OCI-M1 (cell line): ENCODE measurements at regions not wholly inside any gene's neighbourhood (a gene's known extent, or its start where the extent isn't known, plus 50 kb on each side); places are given as distances from the start of the nearest gene placed in this dataset.
A peak's percentile ranks its signal among the peaks of the same experiment; 100 is the strongest.

Experiments used
- DNase-seq: peaks from one replicate; lab custom pipeline; 2025; lab: John Stamatoyannopoulos, UW

DNA sequence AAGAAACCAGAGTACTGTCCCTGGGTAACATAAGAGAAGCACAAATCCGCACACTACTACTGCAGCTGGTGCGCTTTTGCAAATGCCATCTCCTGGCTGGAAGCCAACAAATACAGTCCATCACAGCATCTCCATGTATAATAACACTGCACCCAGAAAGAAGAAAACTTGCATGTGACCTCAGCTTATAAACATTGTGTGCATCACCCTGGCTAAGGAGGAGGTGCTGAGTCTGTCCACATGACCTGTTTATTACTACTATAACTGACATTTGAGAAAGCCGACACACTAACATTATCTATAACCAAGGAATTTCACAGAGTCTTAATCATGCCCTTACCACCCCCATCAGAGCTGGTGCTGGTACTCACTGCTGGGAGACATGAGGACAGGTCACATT, 516.8 kb downstream of the CFAP47 start:
- no peak for DNase-seq

DNA sequence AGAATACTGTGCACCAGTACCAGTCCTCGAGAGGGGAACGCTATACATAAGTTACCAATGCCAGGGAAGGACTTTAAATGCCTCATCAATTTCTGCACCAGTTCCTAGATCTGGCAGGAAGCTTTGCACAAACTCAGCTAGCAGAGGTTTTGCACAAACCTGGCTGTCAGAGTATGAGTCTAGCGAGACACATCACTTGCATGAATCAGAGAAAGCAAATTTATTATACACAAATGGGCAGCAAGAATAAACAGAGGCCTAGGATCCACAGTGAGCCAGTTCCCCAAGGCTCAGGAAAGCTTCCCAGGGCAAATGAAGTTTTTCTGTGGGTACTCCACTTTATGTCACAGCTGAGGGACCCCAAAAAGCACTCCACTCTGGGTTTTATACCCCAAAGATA, 523.5 kb downstream of the CFAP47 start:
- DNase-seq, result no peak

DNA sequence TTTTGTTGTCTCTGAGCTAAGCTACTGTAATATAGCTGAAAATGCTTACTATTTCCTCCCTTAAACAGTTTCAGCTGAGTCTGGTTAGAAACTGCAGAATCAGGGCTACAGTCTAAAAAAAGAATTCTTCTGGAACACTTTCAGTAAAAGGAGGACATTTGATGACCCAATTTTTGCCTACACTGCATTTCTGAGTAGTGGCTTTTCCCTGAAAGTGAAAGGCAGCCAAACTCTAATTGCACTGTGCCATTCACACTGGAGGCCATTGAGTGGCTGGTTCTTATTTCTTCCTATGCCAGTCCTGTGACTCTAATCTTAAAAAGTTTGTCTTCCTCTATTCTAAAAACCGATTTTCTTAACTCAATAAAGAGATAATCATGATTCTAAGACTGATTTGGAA, 526.0 kb downstream of the CFAP47 start:
- DNase-seq, result peak; percentile 8

DNA sequence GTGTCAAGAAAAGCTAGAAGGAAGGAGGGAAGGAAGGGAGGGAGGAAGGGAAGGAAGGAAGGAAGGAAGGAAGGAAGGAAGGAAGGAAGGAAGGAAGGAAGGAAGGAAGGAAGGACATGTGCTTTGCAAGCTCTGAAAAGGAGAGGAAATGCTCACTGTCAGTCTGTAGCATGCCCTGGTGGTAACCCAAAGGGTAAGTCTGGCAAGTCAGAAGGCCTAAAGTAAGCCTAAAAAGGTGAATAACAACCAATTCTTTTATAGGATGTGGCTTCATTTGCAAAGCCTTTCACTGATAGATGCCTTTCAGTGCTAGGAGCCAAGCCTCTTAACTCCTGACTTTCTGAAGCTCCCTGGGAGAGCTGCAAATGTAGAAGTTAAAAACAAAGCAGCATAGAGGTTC, 542.6 kb downstream of the CFAP47 start:
- DNase-seq, result peak; percentile 1

DNA sequence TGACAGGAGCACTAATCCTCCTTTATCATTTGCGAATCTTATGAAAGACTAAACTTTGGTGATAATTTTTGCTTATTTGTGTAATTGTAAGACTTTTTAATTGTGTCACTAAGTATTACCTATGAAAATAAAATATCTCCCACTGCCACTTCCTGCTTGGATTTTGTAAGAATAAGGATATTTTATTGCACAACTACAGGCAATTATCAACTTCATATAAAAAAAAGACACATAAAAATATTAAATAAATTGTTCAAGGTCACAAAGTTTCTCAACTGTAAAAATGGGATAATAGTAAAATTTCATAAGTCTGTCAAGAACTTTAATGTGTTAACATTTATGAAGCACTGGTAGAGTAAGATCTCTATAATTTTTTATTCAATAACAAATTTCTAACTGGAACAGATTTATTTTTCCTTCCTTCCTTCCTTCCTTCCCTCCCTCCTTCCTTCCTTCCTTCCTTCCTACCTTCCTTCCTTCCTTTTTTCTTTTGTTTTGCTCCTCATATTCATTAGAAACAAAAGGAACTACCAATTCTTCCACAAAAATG, 527.6 kb upstream of the FAM47C start:
- DNase-seq, result no peak

DNA sequence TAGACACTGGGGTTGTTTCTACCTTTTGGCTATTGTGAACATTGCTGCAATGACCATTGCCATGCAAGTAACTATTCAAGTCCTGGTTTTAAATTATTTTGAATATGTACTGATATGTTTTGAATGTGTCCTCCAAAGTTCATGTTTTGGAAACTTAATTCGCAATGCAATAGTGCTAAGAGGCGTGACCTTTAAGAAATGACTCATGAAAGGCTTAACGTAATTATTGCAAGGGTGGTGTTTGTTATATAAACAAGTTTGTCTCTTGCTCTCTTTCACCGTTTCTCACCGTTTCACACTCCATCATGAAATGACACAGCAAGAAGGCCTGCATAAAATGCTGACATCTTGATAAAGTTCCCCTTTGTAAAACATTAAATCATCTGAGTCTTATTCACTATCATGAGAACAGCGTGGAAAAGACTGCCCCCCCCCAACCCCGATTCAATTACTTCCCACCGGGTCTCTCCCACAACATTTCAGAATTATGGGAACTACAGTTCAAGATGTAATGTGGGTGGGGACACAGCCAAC, 506.9 kb upstream of the FAM47C start:
- no peak for DNase-seq

DNA sequence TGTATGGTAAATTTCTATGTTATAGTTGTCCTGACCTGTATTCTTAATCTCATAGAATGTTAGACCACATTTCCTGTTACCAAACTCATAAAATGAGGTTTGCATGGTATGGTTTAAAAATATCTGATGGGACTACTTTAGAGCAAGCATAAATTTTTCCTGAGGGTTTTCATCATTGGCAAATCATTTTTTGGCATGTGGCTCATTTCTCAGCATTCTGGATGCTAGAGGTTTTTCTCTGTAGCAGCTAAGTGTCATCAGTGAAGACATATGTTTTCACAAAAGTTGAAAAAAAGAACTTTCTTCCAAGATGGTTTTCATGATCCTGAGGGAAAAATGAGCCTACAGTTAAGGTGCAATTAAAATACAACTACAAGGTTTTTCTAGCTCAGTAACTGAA, 503.5 kb upstream of the FAM47C start:
- no peak for DNase-seq

DNA sequence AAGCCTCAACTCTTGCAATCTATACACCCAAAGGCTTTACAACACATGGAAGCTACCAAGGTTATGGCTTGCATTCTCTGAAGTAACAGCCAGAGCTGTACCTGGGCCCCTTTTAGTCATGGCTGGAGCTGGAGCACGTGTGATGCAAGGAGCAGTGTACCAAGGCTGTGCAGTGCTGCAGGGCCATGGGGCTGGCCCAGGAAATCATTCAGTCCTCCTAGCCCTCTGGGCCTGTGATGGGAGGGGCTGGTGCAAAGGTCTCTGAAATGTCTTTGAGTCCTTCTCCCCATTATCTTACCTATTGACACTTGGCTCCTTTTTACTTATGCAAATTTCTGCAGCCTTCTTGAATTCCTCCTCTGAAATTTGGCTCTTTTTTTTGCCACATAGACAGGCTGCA, 500.1 kb upstream of the FAM47C start:
- no peak for DNase-seq

DNA sequence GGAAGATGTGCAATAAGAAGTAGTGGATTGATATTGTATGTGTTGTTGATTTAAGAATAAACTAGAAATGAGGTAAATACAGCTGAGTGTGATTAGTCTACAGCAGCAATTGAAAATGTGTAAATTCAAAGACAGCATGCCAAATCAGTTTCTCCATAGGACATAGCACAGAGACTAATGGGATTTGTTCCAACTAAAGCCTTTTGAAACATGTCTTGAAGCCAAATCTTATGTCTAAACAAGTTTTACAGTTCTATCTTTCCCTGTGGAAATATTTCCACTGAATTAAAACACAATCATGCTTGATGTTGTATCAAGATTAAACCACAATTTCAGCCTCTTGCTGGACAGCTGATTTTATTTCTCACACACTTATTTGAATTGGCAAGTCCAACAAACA, 497.4 kb upstream of the FAM47C start:
- no peak for DNase-seq

DNA sequence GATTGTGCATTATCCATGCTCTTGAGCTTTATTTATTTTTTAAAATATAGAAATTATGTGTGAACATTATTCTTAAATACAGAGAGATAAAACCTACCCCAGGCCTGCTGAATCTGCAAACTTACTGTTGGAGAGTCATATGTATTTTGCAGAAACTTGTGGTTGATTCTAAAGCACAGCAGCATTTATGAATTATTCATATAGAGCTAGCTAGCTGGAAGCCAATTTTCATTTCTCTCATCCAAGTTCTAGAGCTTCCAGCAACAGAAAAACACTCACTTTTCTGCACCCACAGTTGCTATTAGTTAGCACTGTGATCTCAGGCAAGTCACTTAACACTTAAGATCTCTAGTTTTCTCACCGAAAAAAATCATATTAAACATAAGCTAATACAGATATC, 479.5 kb upstream of the FAM47C start:
- no peak for DNase-seq

DNA sequence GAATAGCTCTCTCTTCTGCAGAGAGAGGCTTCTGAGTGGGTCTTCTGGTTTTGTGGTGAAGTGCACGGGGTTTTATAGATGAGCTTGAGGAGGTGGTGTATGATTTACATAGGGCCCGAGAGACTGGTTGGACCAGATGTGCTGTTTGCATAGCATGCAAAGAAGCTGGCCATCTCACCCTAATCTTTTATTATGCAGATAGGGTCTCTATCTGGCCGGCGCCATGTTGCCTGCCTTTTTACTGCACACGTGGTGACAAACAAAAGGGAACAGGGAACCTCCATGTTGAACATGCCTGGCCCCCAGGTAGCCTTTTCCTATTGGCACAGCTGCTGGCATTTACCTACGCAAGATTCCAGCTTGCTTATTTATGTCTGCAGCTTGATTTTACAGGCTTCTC, 473.3 kb upstream of the FAM47C start:
- DNase-seq, result no peak

DNA sequence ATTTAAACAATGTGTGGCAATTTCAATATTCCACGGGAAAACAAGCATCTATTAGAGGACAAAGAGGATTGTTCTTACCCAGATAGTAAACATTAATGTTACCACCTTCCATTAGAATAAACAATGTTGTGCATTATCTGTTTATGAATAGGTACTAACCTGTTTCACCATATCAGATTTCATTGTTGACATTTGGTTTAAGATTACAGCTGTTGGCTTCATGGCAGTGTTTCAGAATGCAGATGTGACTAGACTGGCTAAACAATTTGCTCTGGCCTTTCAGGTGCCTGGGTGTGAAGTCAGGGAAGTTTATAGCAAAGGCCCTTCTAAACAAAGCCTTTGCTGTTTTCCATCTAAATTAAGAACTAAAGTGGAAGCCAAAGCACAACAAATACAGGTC, 464.7 kb upstream of the FAM47C start:
- DNase-seq, result no peak

DNA sequence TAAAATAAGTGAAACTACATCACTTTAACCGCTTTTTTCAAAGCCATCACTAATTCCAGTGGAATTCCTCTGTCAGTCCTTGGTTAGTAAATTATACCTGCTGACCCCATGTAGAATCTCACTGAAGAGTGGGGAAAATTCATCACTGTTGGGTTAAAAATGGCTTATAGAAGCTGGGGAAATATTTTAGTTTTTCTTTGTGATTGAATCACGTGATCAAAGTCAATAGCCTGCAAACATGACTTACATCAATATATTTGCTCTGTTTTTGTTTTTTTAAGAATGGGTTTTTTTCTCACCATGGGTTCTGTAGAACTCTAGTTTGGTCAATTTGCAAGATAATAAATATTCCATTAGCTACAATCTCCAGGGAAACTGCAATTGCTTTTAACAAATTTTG, 445.2 kb upstream of the FAM47C start:
- DNase-seq, result no peak

DNA sequence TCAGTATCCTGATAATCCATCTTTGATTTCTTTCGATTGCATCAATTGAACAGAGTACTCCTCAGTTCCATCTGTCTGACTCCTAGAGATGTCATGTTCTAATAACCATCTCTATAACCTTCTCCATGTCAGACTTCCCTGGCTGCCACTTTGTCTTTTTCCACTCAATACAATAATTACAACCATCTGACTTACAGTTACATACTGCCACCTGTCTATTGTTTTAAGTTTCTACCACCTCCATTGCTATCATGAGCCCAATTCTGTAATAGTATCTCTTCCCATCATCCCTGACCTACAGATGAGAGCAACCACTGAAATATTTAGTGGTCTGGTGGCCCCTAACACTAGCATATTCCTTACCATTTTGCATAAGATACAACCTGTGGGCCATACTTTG, 439.2 kb upstream of the FAM47C start:
- DNase-seq, result peak; percentile 16

DNA sequence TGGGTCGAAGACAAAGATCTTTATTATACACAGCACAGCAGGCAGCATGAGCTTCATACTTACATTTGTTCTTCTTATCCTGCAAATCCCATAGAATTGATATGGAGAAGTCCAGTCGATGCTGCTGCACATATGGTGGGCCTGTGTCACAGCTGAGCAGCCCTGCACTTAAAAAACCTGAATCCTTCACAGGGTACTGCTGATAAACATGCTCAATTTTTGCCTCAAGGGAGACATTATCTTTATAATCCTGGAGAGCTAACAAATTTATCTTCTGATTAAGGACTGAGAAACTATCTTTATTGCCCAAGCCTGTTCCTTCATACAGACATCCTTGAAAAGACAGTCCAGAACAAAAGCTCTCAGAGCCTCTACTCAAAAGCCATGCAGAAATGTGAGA, 434.4 kb upstream of the FAM47C start:
- DNase-seq, result no peak

DNA sequence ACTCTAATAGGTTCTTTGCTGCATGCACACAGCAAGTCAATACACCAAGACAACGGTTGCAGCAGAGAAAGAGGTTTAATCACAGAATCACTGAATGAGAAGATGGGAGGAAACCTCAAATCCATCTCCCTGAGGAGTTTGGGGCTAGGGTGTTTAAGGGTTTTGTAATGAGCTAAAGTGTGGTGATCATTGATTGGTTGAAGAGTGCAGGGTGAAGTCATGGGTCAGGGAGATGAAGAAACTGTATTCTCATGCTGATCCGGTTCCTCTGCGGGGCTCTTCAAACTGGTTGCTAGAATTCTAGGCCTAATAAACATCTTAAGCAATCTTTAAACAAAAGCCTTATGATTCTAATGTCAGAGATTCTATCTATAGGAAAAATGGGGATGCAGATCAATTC, 432.5 kb upstream of the FAM47C start:
- DNase-seq, result no peak

DNA sequence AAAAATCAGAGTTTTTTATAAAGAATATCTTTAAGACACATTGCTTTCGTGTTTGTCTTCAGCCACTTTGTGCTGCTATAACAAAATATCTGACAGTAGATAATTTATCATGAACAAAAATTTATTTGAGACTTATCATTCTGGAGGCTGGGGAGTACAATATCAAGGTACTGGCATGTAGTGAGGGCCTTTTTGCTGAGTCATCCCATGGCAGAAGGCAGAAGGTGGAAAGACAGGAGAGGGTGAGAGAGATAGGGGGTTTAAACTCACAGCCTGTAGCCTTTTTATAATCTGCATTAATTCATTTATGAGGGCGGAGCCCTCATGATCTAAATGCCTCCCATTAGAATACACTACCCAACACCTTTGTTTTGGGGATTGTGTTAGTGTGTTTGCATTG, 431.2 kb upstream of the FAM47C start:
- DNase-seq, result peak; percentile 9

DNA sequence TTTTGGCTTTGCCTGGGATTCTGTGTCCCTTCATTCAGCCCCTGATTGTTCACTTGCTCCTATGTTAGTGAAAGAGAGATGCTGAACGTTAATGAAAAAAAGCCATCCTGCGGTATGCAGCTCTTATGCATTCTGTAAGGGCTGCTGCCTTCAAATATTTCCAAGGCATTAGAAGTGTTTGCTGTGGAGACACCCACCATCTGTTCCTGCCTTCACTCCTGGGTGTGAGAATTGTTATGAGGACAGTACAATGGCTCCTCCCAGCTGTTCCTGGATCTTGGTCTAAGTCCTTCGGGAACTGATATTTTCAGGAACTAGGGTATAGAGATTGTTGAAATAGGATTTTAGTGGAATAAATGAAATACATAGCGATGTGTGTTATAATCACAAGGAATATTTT, 427.1 kb upstream of the FAM47C start:
- no peak for DNase-seq

DNA sequence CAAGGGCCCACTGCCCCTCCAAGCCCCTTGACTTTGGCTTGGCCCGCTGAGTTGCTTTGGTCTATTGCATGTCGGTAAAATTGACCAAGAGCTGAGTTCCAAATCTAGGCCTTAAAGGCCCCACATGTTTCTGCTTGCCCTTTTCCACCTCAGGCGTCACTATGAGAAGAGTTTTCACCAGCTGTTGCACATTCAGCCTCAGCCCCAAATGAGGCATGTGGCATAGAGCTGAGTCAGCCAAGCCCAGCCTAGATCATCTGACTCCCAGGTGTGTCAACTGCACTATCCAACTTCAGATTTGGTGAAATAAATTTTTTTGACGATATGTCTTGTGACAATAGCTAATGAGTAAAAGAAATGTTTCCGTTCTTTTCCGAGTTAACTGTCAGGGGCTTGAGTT, 424.5 kb upstream of the FAM47C start:
- DNase-seq, result no peak

DNA sequence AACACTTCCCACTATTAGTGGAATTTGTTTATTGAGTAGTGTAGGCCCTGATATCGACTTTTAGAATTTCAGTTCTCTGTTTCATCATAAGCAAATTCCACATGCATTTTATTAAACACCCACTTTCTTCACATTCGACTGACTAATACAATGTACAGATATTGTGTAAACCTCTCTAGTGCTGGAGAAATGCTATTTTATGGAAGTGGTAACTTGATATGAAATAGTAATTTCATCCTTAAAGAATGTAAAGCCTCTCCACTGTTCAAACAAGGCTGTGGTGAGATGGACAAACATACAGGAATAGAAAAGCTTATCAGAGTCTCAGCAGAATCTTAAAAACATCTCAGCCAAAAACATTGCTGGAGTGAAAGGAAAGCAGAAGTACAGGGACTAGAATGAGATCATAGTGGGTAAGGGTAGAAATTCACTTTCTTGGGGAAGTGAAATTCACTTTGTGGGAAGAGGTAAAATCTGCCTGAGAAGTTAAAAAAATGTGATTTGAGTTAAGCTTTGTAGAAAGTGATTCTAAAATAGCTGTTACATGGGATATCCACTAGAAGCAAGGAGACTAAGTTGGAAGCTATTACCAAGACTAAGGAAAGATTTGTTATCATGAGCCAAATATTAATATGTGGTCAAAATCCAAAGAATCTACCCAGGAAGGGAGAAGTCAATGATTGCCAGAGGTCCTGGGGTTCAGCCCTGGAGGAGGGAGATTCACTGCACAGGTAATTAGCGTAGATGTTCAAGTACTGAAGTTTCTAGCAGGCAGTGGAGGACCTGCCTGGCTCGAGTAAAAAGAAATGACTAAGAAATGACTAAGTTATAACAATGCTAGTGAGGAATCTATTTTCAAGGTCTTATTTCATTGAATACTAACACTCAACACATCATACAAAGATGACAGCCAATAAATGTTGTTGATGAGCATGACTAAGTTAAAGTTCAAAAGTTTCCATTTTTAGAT, 398.3 kb upstream of the FAM47C start:
- DNase-seq, result peak; percentile 47

DNA sequence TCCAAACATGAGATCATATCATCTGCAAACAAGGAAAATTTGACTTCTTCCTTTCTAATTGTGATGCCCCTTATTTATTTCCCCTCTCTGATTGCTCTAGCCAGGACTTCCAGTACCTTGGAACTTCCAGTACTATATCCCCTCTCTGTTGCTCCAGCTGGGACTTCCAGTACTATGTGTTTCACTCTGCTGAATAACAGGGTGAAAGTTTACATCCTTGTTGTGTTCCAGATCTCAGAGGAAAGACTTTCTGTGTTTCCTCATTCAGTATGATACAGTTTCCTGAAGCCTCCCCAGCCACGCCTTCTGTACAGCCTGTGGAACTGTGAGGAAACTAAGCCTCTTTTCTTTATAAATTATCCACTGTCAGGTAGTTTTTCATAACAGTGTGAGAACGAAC, 381.3 kb upstream of the FAM47C start:
- DNase-seq, result no peak

DNA sequence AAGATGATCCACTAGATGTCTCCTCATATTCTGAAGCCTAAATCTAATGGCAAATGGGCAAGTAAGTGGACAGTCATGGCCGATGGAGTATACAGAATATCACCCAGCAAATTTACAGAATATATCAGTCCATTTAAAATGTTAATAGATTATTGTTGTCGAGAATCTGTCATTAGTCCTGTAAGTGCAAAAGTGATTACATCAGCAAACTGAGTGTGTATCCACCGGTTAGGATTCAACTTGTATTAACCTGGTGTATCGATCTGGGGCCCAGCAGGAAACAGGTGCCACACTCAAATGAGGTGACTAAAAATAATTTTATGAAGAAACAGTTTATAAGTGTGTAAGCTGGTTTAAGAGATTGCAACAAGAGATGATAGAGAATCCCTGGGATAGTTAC, 367.9 kb upstream of the FAM47C start:
- DNase-seq, result no peak

DNA sequence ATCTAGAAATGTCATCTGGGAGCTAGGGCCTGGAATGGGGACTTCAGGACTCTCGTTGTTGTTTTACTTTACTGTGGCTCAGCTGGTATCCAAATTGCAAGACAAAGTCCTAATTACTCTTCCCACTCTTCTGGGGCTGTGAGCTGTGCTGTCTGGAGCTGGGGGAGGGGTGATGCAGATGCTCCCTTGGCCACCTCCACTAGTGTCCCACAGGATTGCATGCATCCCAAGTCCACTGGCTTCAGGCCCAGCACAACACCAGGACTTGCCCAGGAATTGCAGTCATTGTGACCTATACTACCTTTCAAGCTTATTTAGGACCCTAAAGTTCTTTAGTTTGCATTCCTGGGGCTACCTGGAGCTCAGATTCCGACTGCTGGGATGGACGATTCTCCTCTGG, 366.1 kb upstream of the FAM47C start:
- no peak for DNase-seq

DNA sequence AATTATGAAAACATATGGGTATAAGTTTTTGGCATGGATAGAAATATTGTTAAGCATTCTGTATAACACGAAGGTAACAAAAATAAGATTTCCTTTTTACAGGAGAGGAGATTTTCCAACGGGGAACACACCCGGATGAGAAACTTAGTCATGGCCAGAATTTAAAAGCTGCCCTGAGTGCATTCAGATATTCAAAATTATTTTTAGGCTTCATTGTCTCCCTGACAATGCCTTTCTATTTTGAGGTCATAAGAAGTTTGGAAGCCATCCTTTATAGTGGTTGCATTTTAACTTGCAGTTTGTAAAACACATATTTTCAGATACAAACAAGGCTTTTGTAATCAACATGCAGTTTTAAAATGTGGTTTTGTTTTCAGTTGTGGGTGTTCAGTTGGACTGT, 357.5 kb upstream of the FAM47C start:
- DNase-seq, result no peak
